HT-29 (cell line): ENCODE measurements at regions not wholly inside any gene's neighbourhood (a gene's known extent, or its start where the extent isn't known, plus 50 kb on each side); places are given as distances from the start of the nearest gene placed in this dataset.
"Not testable (repeated sequence)": the region's sequence is repeated elsewhere in the genome, so short reads cannot be mapped to it uniquely, and the experiment has no call there.

ENCODE experiments used
- DNase-seq: peaks from one replicate; pipeline ENCODE4 v3.0.0-alpha.2; 2015; ENCODE audit warnings: low spot score

DNA sequence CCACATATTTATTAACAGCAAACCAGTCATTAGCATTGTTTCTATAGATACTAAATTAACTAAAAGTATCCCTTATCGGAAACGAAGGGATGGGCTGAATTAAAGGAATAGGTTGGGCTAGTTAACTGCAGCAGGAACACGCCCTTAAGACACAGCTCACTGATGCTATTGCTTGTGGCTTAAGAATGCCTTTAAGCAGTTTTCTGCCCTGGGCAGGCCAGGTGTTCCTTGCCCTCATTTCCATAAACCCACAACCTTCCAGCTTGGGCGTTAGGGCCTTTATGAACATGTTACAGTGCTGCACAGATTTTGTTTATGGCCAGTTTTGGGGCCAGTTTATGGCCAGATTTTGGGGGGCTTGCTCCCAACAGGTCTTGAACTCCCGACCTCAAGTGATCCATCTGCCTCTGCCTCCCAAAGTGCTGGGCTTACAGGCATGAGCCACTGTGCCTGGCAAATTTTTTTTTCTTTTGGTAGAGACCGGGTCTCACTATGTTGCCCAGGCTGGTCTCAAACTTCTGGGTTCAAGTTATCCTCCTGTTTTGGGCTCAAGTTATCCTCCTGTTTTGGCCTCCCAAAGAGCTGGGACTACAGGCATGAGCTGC lies 90.1 kb upstream of the GRIN2A start:
- not testable (repeated sequence) for DNase-seq

DNA sequence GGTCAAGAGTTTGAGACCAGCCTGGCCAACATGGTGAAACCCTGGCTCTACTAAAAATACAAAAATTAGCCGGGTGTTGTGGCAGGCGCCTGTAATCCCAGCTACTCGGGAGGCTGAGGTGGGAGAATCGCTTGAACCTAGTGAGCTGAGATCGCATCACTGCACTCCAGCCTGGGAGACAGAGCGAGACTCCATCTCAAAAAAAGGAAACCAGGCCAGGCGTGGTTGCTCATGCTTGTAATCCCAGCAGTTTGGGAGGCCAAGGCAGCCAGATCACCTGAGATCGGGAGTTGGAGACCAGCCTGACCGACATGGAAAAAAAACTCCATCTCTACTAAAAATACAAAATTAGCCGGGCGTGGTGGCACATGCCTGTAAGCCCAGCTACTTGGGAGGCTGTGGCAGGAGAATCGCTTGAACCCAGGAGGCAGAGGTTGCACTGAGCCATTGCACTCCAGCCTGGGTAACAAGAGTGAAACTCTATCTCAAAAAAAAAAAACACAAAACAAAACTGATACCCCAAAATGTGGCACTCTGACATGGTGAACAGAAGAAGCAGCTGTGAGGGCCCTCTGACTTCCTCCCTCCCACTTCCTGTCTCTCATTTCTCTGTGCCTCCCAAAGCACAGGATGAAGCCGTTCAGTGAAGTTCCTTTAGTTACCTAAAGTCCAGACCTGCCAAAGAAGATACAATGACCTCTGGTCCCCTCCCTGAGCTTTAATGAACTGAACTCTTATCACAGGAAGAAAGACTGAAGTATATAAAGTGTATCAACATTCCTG lies 93.2 kb upstream of the GRIN2A start:
- DNase-seq: not testable (repeated sequence)

DNA sequence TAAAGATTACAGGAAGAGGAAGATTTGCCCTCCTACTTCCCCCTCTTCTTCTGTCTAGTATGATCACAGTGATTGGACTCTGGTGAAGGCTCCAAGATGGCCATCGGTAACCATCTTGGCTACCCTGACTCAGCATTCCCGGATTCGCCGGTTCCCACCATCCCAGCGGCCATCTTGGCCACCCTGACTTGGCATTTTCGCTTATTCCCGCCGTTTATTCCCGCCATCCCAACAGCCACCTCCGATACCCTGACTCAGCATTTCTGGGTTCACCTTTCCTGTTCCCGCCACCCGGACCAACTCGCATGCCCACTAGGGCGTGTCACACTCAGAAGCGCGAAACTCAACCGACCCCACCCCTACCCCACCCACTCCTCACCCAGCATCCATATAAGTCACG lies 95.4 kb upstream of the GRIN2A start:
- no peak for DNase-seq

DNA sequence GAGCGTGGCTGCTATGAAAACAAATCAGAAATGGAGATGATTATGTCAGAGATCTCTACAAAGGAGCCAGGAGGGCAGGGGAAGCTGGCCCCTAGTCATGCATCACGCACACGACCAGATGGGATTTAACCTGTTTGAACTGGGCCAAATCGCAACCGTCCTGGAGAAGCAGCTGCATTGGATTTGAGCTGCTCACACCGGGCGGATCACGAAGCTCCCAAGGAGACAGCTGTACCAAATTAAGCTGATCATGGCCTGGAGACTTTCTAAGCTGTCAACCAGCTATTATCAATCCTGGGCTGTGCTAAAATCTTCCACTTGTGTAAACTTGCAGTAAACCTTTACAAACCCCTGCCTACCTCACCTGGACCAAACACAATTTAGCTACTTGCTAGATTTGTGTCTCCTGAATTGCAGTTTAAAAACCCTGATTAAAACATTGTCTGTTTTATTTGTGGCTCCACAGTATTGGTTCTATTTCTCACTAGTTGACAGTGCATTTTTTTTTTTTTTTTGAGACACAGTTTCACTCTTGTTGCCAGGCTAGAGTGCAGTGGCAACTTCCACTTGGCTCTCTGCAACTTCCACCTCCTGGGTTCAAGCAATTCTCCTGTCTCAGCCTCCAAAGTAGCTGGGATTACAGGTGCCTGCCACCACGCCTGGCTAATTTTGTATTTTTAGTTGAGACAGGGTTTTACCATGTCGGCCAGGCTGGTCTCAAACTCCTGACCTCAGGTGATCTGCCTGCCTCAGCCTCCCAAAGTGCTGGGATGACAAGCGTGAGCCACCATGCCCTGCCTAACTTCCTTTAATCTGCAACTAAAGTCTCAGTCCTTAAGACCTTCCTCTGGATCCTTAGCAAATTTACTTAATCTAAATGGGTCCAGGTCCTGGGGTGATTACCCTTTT lies 98.3 kb upstream of the GRIN2A start:
- no peak for DNase-seq

DNA sequence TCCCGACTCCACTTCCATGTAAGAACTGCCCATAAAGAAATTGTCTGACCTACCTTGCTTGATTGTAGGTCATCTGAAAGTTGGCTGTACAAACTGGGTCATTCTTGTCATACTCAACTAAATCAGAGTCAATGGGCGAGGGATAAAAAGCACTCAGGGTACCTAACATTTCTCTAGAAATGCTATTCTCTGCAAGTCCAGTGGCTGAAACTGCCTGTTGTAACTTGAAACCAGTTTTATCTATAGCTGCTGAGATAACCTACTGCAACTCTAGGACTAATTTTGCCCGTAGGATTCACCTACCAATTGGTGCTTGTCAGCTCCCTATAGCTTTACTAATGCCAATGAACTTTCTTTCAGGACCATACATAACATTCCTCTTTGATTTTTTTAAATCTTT lies 100.1 kb upstream of the GRIN2A start:
- no peak for DNase-seq

DNA sequence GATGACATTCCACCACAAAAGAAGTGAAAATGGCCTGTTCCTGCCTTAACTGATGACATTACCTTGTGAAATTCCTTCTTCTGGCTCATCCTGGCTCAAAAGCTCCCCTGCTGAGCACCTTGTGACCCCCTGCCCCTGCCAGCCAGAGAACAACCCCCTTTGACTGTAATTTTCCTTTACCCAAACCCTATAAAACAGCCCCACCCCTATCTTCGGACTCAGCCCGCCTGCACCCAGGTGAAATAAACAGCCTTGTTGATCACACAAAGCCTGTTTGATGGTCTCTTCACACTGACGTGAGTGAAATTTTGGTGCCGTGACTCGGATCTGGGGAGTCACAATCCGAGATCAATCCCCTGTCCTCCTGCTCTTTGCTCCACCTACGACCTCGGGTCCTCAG lies 101.0 kb upstream of the GRIN2A start:
- not testable (repeated sequence) for DNase-seq

DNA sequence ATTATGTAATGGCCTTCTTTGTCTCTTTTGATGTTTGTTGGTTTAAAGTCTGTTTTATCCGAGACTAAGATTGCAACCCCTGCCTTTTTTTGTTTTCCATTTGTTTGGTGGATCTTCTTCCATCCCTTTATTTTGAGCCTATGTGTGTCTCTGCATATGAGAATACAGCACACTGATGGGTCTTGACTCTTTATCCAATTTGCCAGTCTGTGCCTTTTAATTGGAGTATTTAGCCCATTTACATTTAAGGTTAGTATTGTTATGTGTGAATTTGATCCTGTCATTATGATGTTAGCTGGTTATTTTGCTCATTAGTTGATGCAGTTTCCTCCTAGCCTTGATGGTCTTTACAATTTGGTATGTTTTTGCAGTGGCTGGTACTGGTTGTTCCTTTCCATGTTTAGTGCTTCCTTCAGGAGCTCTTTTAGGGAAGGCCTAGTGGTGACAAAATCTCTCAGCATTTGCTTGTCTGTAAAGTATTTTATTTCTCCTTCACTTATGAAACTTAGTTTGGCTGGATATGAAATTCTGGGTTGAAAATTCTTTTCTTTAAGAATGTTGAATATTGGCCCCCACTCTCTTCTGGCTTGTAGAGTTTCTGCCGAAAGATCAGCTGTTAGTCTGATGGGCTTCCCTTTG lies 95.3 kb upstream of the ATF7IP2 start:
- not testable (repeated sequence) for DNase-seq

DNA sequence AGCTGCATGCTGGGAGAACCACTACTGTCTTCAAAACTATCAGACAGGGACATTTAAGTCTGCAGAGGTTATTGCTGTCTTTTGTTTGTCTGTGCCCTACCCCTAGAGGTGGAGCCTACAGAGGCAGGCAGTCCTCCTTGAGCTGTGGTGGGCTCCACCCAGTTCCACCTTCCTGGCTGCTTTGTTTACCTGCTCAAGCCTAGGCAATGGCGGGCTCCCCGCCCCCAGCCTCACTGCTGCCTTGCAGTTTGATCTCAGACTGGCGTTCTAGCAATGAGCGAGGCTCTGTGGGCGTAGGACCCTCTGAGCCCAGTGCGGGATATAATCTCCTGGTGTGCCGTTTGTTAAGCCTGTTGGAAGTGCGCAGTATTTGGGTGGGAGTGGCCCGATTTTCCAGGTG lies 93.7 kb upstream of the ATF7IP2 start:
- DNase-seq: not testable (repeated sequence)

DNA sequence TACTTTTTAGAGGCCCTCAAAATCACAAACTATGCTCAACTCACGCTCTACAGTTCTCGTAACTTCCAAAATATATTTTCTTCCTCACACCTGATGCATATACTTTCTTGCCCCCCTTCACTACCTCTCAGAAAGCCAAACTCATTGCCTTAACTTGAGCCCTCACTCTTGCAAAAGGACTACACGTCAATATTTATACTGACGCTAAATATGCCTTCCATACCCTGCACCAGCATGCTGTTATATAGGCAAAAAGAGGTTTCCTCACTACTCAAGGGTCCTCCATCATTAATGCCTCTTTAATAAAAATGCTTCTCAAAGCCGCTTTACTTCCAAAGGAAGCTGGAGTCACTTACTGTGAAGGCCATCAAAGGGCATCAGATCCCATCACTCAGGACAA lies 92.9 kb upstream of the ATF7IP2 start:
- DNase-seq: not testable (repeated sequence)

DNA sequence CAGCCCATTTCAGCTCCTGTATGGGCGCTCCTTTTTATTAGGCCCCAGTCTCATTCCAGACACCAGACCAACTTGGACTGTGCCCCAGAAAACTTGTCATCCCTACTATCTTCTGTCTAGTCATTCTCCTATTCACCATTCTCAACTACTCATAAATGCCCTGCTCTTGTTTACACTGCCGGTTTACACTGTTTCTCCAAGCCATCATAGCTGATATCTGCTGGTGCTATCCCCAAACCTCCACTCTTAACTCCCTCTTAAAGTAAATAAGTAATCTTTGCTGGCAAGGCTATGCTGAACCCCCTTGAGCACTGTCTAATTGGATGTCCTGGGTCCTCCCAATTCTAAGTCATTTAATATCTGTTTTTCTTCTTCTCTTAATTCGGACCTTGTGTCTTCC lies 91.7 kb upstream of the ATF7IP2 start:
- not testable (repeated sequence) for DNase-seq

DNA sequence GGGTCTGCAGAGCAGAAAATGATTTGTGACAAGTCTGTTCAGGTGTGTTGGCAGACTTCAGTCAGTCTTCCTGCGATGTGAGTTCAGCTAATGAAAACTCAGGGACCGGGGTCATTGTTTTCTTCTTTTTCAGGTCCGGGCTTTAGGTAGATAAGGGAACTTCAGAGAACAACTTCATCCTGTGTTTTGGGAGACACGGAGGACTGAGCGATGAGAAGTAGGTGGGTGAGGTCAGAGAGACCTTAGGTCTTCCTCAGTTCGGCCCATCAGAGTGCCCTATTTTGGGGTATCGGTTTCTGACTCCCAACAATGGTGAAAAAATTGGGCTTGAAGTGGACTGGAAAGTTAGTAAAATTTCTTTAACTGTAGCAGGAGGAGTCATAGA lies 88.9 kb upstream of the ATF7IP2 start:
- no peak for DNase-seq

DNA sequence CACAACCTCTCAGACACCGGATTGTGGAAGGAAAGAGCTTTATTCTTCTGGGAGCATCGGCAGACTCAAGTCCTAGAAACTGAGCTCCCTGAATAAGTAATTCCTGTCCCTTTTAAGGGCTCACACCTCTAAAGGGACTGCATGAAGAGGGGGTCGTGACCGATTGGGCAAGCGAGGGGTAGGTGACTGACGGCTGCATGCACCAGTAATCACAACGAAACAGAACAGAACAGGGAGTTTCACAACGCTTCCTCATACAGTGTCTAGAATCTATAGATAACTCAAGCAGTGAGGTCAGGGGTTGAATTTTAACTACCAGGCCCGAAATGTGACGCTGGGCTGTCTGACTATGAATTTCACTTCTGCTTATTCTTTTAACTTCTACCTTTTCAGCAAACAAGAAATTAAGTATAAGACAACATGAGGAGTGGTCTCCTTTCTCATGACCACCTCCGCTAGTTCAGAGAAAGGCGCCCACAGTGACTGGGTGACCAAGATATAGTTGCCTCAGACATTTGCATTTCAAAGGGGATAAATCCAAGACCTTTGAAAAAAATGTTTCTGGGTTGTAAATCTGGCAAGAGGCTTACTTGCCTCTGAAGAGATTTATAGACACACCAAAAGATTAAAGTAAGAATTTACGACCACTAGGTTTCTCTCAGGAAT lies 88.4 kb upstream of the ATF7IP2 start:
- DNase-seq: no peak

DNA sequence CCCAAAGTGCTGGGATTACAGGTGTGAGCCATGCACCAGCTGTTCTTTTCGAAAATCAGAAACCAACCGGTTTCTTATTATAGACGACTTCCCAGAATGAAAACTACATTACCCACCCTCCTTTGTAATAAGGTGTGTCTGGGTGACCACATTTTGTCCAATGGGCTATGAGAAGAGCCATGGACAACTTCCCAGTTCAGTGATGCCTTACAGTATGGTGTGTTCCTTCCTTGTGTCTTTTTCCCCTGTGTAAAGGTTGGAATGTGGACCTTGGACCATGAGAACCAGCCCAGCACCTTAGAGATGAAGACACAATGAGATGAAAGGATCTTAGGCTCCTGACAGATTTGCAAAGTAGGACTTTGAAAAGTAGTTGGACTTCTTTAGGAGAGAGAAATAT lies 85.0 kb upstream of the ATF7IP2 start:
- DNase-seq: peak; percentile 21

DNA sequence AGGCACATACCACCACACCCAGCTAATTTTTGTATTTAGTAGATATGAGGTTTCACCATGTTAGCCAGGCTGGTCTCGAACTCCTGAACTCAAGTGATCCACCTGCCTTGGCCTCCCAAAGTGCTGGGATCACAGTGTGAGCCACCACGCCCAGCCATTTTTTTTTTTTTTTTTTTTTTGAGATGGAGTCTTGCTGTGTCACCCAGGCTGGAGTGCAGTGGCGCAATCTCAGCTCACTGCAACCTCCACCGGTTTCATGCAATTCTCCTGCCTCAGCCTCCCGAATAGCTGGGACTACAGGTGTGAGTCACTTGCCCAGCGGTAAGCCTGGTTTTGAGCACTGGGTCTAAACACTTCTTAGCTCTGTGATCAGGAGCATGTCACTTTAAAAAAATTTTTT lies 84.3 kb upstream of the ATF7IP2 start:
- not testable (repeated sequence) for DNase-seq

DNA sequence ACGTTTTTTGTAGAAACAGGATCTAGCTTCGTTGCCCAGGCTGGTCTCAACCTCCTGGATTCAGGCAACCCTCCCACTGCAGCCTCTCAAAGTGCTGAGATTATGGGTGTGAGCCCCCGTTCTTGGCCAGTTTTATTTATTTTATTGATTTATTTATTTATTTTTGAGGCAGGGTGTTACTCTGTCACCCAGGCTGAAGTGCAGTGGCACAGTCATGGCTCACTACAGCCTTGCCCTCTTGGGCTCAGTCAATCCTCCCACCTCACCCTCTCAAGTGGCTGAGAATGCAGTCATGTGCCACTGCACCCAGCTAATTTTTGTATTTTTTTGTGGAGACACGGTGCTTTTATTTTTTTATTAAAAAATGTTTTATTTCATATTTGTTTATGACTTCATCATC lies 79.9 kb upstream of the ATF7IP2 start:
- no peak for DNase-seq

DNA sequence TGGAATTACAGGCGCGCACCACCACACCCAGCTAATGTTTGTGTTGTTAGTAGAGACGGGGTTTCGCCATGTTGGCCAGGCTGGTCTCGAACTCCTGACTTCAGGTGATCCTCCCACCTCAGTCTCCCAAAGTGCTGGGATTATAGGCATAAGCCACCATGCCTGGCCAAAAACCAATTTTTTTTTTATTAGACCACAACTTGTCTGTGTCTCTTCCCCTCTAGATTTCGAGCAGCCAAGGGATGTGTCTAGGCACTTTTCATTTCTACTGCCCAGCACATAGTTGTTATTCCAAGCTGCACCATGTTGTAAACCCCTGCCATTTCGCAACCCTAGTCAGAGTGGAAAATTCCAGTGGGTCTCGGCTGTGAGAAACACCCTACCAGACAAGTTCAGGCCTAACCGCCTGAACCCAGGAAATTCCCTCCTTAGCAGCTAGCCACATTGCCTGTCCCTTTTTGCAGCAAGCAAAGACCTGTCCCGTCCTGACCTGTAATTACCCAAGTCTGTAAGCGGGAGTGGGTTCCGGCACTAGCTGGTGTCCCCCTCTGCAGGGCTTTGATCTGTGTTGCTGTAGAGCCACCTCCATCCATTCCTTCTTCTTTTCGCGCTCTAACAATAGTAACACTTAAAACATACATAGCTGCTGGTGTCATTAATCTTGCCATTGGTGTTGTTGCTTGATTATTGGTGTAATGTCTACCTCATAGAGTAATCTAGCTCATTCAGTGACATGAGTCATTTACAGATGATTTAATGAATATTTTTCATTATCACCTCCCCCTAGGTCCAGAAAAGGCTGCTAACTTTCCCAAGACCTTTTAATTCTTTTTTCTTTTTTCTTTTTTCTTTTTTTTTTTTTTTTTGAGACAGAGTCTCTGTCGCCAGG lies 77.3 kb upstream of the ATF7IP2 start:
- DNase-seq: no peak

DNA sequence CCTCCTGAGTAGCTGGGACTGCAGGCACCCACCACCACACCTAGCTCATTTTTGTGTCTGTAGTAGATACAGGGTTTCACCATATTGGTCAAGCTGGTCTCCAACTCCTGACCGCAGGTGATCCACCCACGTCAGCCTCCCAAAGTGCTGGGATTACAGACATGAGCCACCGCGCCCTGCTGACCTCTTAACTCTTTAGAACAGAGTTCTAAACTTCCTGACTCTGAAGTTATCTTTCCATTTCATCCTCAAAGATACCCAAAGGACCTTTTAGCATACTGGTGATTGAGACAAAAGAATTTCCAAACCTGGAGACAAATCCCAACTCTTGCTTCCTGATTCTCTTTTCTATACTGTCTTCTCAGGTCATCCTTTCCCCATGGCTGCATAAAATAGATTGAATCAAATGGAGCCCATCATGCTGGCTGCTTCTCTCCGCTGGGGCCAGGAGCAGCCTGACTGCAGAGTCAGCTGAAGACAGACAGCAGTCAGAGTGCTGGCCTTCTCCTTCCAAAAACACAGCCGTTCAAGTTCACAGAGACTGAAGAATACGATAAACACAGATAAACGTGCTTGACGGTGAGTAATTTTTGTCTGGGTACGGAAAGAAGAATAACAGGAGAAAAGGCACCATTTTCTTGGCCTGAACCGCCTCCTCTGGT lies 76.5 kb upstream of the ATF7IP2 start:
- no peak for DNase-seq

DNA sequence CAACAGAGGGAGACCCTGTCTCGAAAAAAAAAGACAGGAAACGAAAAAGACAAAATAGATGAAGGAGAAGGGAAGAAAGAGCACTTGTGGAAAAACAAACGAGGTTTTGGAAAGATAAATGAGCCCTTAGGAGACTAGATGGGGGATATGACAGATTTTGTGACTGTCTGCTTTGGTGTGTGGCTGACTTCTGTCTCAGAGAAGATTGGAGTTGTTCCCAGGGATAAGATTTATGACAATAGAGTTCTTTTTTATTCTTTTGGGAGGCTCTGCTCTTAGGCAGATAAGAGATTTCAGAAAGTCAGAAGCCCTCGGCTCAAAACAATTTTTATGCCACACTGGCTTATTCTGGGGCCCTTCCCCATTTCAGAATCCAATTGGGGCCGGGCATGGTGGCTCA lies 73.9 kb upstream of the ATF7IP2 start:
- no peak for DNase-seq

DNA sequence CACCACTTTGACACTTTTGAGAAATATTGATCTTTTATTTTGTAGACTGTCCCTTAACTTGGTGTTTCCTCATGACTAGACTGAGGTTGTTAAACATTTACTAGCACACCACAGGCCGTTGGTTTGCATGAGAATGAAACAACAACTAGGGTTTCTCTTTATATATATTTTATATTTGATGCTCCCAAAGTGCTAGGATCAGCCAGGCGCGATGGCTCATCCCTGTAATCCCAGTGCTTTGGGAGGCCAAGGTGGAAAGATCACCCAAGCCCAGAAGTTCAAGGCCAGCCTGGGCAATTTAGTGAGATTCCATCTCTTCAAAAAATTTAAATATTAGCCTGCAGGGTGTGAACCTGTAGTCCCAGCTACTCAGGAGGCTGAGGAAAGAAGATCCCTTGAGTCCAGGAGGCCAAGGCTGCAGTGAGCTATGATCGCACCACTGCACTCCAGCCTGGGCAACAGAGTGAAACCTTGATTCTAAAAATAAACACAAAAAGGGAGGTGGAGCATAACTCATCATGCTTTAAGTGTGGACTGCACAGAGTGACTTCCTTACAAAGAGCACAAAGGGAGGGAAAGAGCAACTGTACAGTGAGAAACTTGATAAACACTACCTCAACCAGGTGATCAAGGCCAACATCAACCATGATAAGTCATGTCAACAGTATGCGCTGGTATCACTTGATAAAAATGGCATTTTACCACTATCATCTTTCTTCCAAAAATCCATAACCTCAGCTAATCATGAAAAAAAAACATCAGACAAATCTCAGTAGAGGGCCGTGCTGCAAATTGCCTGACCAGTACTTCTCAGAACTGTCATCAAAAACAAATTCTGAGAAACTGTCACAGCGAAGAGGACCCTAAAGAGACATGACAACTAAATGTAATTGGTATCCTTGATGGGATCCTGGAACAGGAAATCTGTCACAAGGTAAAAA lies 72.8 kb upstream of the ATF7IP2 start:
- DNase-seq: no peak
